ENCODE measurements at regions not wholly inside any gene's neighbourhood (a gene's known extent, or its start where the extent isn't known, plus 50 kb on each side); places are given as distances from the start of the nearest gene placed in this dataset.

DNA sequence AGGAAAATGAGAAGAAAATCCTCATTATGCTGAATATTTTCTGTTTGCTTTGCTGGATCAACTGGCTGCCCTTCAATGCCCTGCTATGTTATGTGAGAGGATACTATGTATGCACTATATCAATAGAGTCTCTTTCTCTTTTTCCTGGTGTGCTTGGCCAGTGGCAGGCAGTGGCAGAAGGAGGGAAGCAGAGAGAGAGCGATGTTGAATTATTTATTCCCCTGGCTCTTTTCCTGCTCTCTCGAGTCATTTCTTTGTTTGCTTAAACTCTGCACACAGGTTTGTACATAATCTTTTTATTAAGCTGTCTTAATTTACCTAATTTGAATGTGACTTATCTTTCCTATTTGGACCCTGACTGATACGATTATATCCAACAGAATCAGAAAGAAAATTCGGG lies 1727.3 kb downstream of the SUCLG1 start:
- Histone ChIP-seq H3K4me2 (ENCODE audit: control insufficient read depth, extremely low read depth, insufficient read depth, low read depth, low read length) (no peak overlapping the region), H3K27ac (ENCODE audit: control insufficient read depth, insufficient read depth, low read length) (no peak overlapping the region), H4K20me1 (ENCODE audit: control insufficient read depth, extremely low read depth, insufficient read depth, low read length) (no peaks in the 10 kb centered on the region), H3K79me2 (ENCODE audit: control insufficient read depth, insufficient read depth, low read length) (no peaks in the 10 kb centered on the region), H3K27me3 (ENCODE audit: control insufficient read depth, extremely low read depth, insufficient read depth, low read length) (no peaks in the 10 kb centered on the region), H3K9ac (ENCODE audit: control insufficient read depth, extremely low read depth, insufficient read depth, low read length) (no peak overlapping the region), H3K4me1 (ENCODE audit: control insufficient read depth, extremely low read depth, insufficient read depth, low read length) (no peaks in the 10 kb centered on the region), H3K4me3 (ENCODE audit: control insufficient read depth in 2 of 3, extremely low read depth in 1 of 3, insufficient read depth in 2 of 3, low read depth in 1 of 3, low read length in 3 of 3) (no peak overlapping the region), H3K9me3 (ENCODE audit: control insufficient read depth, low read depth, low read length) (peaks cover 3% of the 10 kb centered on the region), H2AFZ (ENCODE audit: control insufficient read depth, low read length) (no peak overlapping the region), H3K36me3 (ENCODE audit: control insufficient read depth in 2 of 2, extremely low read depth in 1 of 2, insufficient read depth in 2 of 2, low read length in 2 of 2) (no peaks in the 10 kb centered on the region), H3K9me1 (ENCODE audit: control insufficient read depth, extremely low read depth, insufficient read depth, low read length) (no peaks in the 10 kb centered on the region)
- DNase-seq (ENCODE audit: low read depth, low spot score) = no peak
- FAIRE-seq = no peak
- dilution Hi-C loops (cut with MboI; ENCODE audit: extremely low pct_ligation_motif_present, low sequenced_read_pairs) = no loop called here
- TF ChIP-seq EZH2 (IDR thresholded peaks at IDR 0.05; ENCODE audit: low read length) = no peak
- TF ChIP-seq, protein P1, sequence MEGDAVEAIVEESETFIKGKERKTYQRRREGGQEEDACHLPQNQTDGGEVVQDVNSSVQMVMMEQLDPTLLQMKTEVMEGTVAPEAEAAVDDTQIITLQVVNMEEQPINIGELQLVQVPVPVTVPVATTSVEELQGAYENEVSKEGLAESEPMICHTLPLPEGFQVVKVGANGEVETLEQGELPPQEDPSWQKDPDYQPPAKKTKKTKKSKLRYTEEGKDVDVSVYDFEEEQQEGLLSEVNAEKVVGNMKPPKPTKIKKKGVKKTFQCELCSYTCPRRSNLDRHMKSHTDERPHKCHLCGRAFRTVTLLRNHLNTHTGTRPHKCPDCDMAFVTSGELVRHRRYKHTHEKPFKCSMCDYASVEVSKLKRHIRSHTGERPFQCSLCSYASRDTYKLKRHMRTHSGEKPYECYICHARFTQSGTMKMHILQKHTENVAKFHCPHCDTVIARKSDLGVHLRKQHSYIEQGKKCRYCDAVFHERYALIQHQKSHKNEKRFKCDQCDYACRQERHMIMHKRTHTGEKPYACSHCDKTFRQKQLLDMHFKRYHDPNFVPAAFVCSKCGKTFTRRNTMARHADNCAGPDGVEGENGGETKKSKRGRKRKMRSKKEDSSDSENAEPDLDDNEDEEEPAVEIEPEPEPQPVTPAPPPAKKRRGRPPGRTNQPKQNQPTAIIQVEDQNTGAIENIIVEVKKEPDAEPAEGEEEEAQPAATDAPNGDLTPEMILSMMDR (optimal IDR thresholded peaks at IDR 0.05 in 1 of 3, IDR thresholded peaks at IDR 0.05 in 1 of 3, conservative IDR thresholded peaks at IDR 0.05 in 1 of 3; ENCODE audit: extremely low read depth in 1 of 3, insufficient read depth in 2 of 3, low read length in 3 of 3) = no peak

GRCh38 chr2:82730811-82731210 lies 1728.3 kb downstream of the SUCLG1 start:
- FAIRE-seq = no peak
- Histone ChIP-seq H3K9me1 (ENCODE audit: control insufficient read depth, extremely low read depth, insufficient read depth, low read length) (no peaks in the 10 kb centered on the region), H3K36me3 (ENCODE audit: control insufficient read depth in 2 of 2, extremely low read depth in 1 of 2, insufficient read depth in 2 of 2, low read length in 2 of 2) (no peaks in the 10 kb centered on the region), H3K4me3 (ENCODE audit: control insufficient read depth in 2 of 3, extremely low read depth in 1 of 3, insufficient read depth in 2 of 3, low read depth in 1 of 3, low read length in 3 of 3) (no peak overlapping the region), H3K27ac (ENCODE audit: control insufficient read depth, insufficient read depth, low read length) (no peak overlapping the region), H3K9ac (ENCODE audit: control insufficient read depth, extremely low read depth, insufficient read depth, low read length) (no peak overlapping the region), H3K4me1 (ENCODE audit: control insufficient read depth, extremely low read depth, insufficient read depth, low read length) (no peaks in the 10 kb centered on the region), H3K27me3 (ENCODE audit: control insufficient read depth, extremely low read depth, insufficient read depth, low read length) (no peaks in the 10 kb centered on the region), H3K9me3 (ENCODE audit: control insufficient read depth, low read depth, low read length) (peaks cover 3% of the 10 kb centered on the region), H4K20me1 (ENCODE audit: control insufficient read depth, extremely low read depth, insufficient read depth, low read length) (no peaks in the 10 kb centered on the region), H3K4me2 (ENCODE audit: control insufficient read depth, extremely low read depth, insufficient read depth, low read depth, low read length) (no peak overlapping the region), H3K79me2 (ENCODE audit: control insufficient read depth, insufficient read depth, low read length) (no peaks in the 10 kb centered on the region), H2AFZ (ENCODE audit: control insufficient read depth, low read length) (no peak overlapping the region)
- no peak for TF ChIP-seq EZH2 (IDR thresholded peaks at IDR 0.05; ENCODE audit: low read length)
- TF ChIP-seq, protein P1 (optimal IDR thresholded peaks at IDR 0.05 in 1 of 3, IDR thresholded peaks at IDR 0.05 in 1 of 3, conservative IDR thresholded peaks at IDR 0.05 in 1 of 3; ENCODE audit: extremely low read depth in 1 of 3, insufficient read depth in 2 of 3, low read length in 3 of 3) = no peak
- dilution Hi-C loops (cut with MboI; ENCODE audit: extremely low pct_ligation_motif_present, low sequenced_read_pairs) = no loop called here
- DNase-seq (ENCODE audit: low read depth, low spot score) = no peak
